SK-N-SH (cell line): ENCODE measurements at regions not wholly inside any gene's neighbourhood (a gene's known extent, or its start where the extent isn't known, plus 50 kb on each side); places are given as distances from the start of the nearest gene placed in this dataset.
A peak's percentile ranks its signal among the peaks of the same experiment; 100 is the strongest.

Experiments
- CTCF ChIA-PET: fragments of 300-600, 350-600 bp; formaldehyde crosslinking; extraction: SDS; loops from one replicate; lab custom pipeline; 2021; lab: Yijun Ruan, JAX
- POLR2A ChIA-PET: fragments of 350-600 bp; sonication (Branson Sonifier 250); formaldehyde crosslinking; extraction: SDS; loops from one replicate; lab custom pipeline; 2020; ENCODE audit warnings: antibody characterized with exemption, inconsistent platforms; lab: Yijun Ruan, JAX
- DNase-seq: peaks from one replicate; pipeline ENCODE4 v3.0.0; 2012
- H2AFZ ChIP-seq: fragments of 200-600 bp; sonication (generic); 2 replicates; pipeline ENCODE4 v1.8.1; 2016; ENCODE audit warnings: antibody characterized with exemption, mild to moderate bottlenecking, low read depth
- H3F3A ChIP-seq: fragments of 200-600 bp; sonication (generic); replicated peaks from 2 replicates; pipeline ENCODE3; 2016; ENCODE audit warnings: antibody characterized with exemption, mild to moderate bottlenecking; ENCODE audit not compliant: insufficient read depth
- H3K27ac ChIP-seq, 2 experiments: fragments of 200-500 bp in 1 of 2; fragments of 200-600 bp in 1 of 2; sonication (Bioruptor generic) in 1 of 2; sonication (generic), shearing (Covaris generic) in 1 of 2; 2 replicates each; pipeline versions ENCODE4 v1.5.1 to v1.6.1; 2014 to 2016; ENCODE audit warnings: low read depth in 2 of 2, inconsistent platforms in 1 of 2, low read length in 1 of 2, mild to moderate bottlenecking in 1 of 2, mixed read lengths in 1 of 2
- H3K27me3 ChIP-seq: fragments of 200-600 bp; sonication (generic), shearing (Covaris generic); 2 replicates; pipeline ENCODE4 v1.6.1; 2016; ENCODE audit warnings: mixed run types; ENCODE audit not compliant: insufficient read depth
- H3K36me3 ChIP-seq, 2 experiments: fragments of 200-500 bp in 1 of 2; fragments of 200-600 bp in 1 of 2; sonication (Bioruptor generic) in 1 of 2; sonication (generic) in 1 of 2; replicated peaks in 1 of 2; 2 replicates each; pipeline versions ENCODE3 to v1.5.1; 2014 to 2016; ENCODE audit warnings: low read length in 1 of 2, mild to moderate bottlenecking in 1 of 2; ENCODE audit not compliant: insufficient read depth in 2 of 2, control insufficient read depth in 1 of 2
- H3K4me1 ChIP-seq, 2 experiments: fragments of 200-500 bp in 1 of 2; fragments of 200-600 bp in 1 of 2; sonication (Bioruptor generic) in 1 of 2; sonication (generic), shearing (Covaris generic) in 1 of 2; 2 replicates each; pipeline versions ENCODE4 v1.5.1 to v1.6.1; 2014 to 2016; ENCODE audit warnings: low read depth in 1 of 2, low read length in 1 of 2, mixed run types in 1 of 2; ENCODE audit not compliant: insufficient read depth in 2 of 2, control insufficient read depth in 1 of 2
- H3K4me2 ChIP-seq: fragments of 200-600 bp; sonication (generic), shearing (Covaris generic); 2 replicates; pipeline ENCODE4 v1.6.1; 2017; ENCODE audit warnings: mixed run types
- H3K4me3 ChIP-seq, 2 experiments: fragments of 200-500 bp in 1 of 2; fragments of 200-600 bp in 1 of 2; sonication (Bioruptor generic) in 1 of 2; sonication (generic), shearing (Covaris generic) in 1 of 2; 2 replicates each; pipeline versions ENCODE4 v1.5.1 to v1.8.1; 2014 to 2016; ENCODE audit warnings: low read depth in 2 of 2, inconsistent platforms in 1 of 2, low read length in 1 of 2, mild to moderate bottlenecking in 1 of 2, mixed read lengths in 1 of 2, moderate library complexity in 1 of 2
- H3K79me2 ChIP-seq: fragments of 200-600 bp; sonication (generic); 2 replicates; pipeline ENCODE4 v1.8.1; 2017; ENCODE audit warnings: mild to moderate bottlenecking; ENCODE audit not compliant: insufficient read depth
- H3K9ac ChIP-seq: fragments of 200-600 bp; sonication (generic); 2 replicates; pipeline ENCODE4 v1.6.1; 2017; ENCODE audit warnings: mixed run types
- H3K9me2 ChIP-seq: fragments of 200-600 bp; sonication (generic); 2 replicates; pipeline ENCODE4 v1.6.1; 2017; ENCODE audit warnings: mixed run types
- H3K9me3 ChIP-seq: fragments of 200-600 bp; sonication (generic); 2 replicates; pipeline ENCODE4 v1.6.1; 2017; ENCODE audit warnings: mixed run types, mild to moderate bottlenecking, moderate library complexity
- H4K20me1 ChIP-seq: fragments of 200-600 bp; sonication (generic); 2 replicates; pipeline ENCODE4 v1.6.1; 2017; ENCODE audit warnings: mild to moderate bottlenecking, mixed run types; ENCODE audit not compliant: insufficient read depth
- CHD2 ChIP-seq: fragments of 150-350 bp; IDR thresholded peaks from 2 replicates; pipeline ENCODE4 v1.6.1; 2018; ENCODE audit warnings: low read length; ENCODE audit not compliant: partially characterized antibody
- ELF1 ChIP-seq: IDR thresholded peaks from 2 replicates; pipeline ENCODE4 v1.4.0; 2012
- FOSL2 ChIP-seq: IDR thresholded peaks from 2 replicates; pipeline ENCODE4 v1.4.0; 2012; ENCODE audit warnings: low read depth, mild to moderate bottlenecking, moderate library complexity, borderline replicate concordance
- JUND ChIP-seq: IDR thresholded peaks from 2 replicates; pipeline ENCODE4 v1.4.0; 2012
- MEF2A ChIP-seq: IDR thresholded peaks from 2 replicates; pipeline ENCODE4 v1.4.0; 2012; ENCODE audit warnings: low read depth, borderline replicate concordance
- MXI1 ChIP-seq: IDR thresholded peaks from 2 replicates; pipeline ENCODE4 v1.6.1; 2012; ENCODE audit warnings: mild to moderate bottlenecking, low read depth, low read length, improper control_type of control experiment
- NFIC ChIP-seq: IDR thresholded peaks from 2 replicates; pipeline ENCODE4 v1.4.0; 2012; ENCODE audit warnings: borderline replicate concordance
- RAD21 ChIP-seq: IDR thresholded peaks from 2 replicates; pipeline ENCODE4 v1.6.1; 2012; ENCODE audit warnings: mild to moderate bottlenecking, low read length
- RCOR1 ChIP-seq: fragments of 150-350 bp; IDR thresholded peaks from 2 replicates; pipeline ENCODE4 v1.6.1; 2017; ENCODE audit warnings: antibody characterized with exemption, low read length
- RFX5 ChIP-seq: IDR thresholded peaks from 2 replicates; pipeline ENCODE4 v1.6.1; 2012; ENCODE audit warnings: mild to moderate bottlenecking, improper control_type of control experiment, low read length
- RXRA ChIP-seq: IDR thresholded peaks from 2 replicates; pipeline ENCODE4 v1.4.0; 2012; ENCODE audit warnings: low read depth, mild to moderate bottlenecking, borderline replicate concordance
- SMC3 ChIP-seq: IDR thresholded peaks from 2 replicates; pipeline ENCODE4 v1.6.1; 2012; ENCODE audit warnings: low read depth, low read length, improper control_type of control experiment
- TAF1 ChIP-seq: IDR thresholded peaks from 2 replicates; pipeline ENCODE4 v1.6.1; 2012; ENCODE audit warnings: low read depth, mild to moderate bottlenecking, low read length, moderate library complexity, borderline replicate concordance
- WGBS: methylation state at CpG from one replicate; pipeline ENCODE4 v1.1.6; 2017; ENCODE audit warnings: low lambda C conversion rate; 5-methylcytosine and 5-hydroxymethylcytosine counted together
- TF ChIP-seq, protein P1 (sequence below): fragments of 150-350 bp; IDR thresholded peaks from 2 replicates; pipeline ENCODE4 v1.6.1; 2017; ENCODE audit warnings: antibody characterized with exemption, low read length, low read depth, borderline replicate concordance
- TF ChIP-seq, protein P2 (sequence below): fragments of 200-600 bp; sonication (generic); IDR thresholded peaks from 2 replicates; pipeline ENCODE4 v1.6.1; 2017; ENCODE audit warnings: antibody characterized with exemption, mild to moderate bottlenecking, moderate library complexity
- TF ChIP-seq, protein P3 (sequence below): IDR thresholded peaks from 2 replicates; pipeline ENCODE4; 2012
- TF ChIP-seq, protein P4 (sequence below): fragments of 150-350 bp; IDR thresholded peaks from 2 replicates; pipeline ENCODE4 v1.6.1; 2016; ENCODE audit warnings: mild to moderate bottlenecking, low read depth, low read length
- TF ChIP-seq, protein P5 (sequence below): IDR thresholded peaks from 2 replicates; pipeline ENCODE4 v1.4.0; 2012; ENCODE audit warnings: low read depth, borderline replicate concordance

DNA sequence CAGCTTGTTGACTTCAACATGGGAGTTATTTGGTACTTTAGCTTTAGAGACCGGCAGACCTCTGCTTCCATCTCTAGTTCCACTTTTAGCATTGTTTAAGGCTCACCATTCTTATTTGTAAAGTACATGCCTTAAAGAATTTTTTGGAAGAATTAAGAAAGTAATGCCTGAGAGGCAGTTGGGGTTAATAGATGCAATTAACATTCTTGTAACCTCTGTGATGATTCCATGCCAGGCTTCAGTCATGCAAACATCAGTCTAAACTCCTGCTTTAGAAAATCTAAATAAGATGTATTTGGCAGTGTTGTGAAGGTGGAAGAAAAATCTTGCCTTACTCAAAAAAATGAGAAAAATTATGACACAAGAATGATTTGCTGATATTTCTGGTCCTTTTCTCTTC lies 79.9 kb upstream of the UBAC2 start:
- WGBS: 76% methylated on average over 1 of the region's 1 CpG

DNA sequence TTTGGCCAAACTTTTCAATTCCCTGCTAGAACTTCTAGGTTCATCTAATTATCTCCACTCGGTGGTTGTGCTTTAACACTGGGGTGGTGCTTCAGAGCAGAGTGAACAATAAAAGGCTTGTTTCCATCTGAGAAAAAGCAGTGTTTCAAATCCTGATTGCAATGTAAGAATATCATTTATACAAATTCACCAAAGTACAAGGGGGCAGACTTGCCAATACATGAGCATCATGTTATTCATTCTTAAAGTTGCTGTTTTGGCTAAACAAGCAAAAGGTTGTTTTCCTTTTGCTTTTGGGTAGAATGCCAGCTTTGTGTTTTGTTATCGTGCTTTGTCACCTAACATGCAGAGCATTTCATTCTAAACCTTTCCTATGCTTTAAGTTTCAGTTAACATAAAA lies 78.5 kb upstream of the UBAC2 start:
- CTCF ChIA-PET: no interaction called here
- Histone ChIP-seq H3K36me3 (no peaks in the 10 kb centered on the region), H3K9ac (no peak overlapping the region)
- TF ChIP-seq RCOR1: no peak
- TF ChIP-seq, protein P1, sequence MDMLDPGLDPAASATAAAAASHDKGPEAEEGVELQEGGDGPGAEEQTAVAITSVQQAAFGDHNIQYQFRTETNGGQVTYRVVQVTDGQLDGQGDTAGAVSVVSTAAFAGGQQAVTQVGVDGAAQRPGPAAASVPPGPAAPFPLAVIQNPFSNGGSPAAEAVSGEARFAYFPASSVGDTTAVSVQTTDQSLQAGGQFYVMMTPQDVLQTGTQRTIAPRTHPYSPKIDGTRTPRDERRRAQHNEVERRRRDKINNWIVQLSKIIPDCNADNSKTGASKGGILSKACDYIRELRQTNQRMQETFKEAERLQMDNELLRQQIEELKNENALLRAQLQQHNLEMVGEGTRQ: no peak
- no peak for TF ChIP-seq NFIC
- TF ChIP-seq, protein P2, sequence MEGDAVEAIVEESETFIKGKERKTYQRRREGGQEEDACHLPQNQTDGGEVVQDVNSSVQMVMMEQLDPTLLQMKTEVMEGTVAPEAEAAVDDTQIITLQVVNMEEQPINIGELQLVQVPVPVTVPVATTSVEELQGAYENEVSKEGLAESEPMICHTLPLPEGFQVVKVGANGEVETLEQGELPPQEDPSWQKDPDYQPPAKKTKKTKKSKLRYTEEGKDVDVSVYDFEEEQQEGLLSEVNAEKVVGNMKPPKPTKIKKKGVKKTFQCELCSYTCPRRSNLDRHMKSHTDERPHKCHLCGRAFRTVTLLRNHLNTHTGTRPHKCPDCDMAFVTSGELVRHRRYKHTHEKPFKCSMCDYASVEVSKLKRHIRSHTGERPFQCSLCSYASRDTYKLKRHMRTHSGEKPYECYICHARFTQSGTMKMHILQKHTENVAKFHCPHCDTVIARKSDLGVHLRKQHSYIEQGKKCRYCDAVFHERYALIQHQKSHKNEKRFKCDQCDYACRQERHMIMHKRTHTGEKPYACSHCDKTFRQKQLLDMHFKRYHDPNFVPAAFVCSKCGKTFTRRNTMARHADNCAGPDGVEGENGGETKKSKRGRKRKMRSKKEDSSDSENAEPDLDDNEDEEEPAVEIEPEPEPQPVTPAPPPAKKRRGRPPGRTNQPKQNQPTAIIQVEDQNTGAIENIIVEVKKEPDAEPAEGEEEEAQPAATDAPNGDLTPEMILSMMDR: no peak
- TF ChIP-seq JUND: no peak
- no peak for TF ChIP-seq RAD21
- TF ChIP-seq MXI1: no peak
- TF ChIP-seq ELF1: no peak
- TF ChIP-seq, protein P3, sequence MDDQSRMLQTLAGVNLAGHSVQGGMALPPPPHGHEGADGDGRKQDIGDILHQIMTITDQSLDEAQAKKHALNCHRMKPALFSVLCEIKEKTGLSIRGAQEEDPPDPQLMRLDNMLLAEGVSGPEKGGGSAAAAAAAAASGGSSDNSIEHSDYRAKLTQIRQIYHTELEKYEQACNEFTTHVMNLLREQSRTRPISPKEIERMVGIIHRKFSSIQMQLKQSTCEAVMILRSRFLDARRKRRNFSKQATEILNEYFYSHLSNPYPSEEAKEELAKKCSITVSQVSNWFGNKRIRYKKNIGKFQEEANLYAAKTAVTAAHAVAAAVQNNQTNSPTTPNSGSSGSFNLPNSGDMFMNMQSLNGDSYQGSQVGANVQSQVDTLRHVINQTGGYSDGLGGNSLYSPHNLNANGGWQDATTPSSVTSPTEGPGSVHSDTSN: no peak

More for the DNA sequence above, 79.9 kb upstream of the UBAC2 start:
- Histone ChIP-seq H3K4me1 (0 out of 4 replicates have a peak, but pooled peaks cover 0 to 5% of the 10 kb centered on the region in 2 experiments), H3K4me3 (no peak overlapping the region), H4K20me1 (no peaks in the 10 kb centered on the region), H3K27me3 (no peaks in the 10 kb centered on the region), H3K27ac (no peak overlapping the region), H3K79me2 (no peaks in the 10 kb centered on the region), H2AFZ (no peak overlapping the region), H3K9me2 (no peaks in the 10 kb centered on the region), H3K36me3 (no peaks in the 10 kb centered on the region), H3K4me2 (no peak overlapping the region), H3K9me3 (no peaks in the 10 kb centered on the region), H3K9ac (no peak overlapping the region), H3F3A (no peaks in the 10 kb centered on the region)
- TF ChIP-seq, protein P1: no peak
- TF ChIP-seq, protein P2: no peak
- TF ChIP-seq MEF2A (no peak), TAF1 (no peak), RAD21 (no peak), CHD2 (no peak), FOSL2 (no peak), RXRA (no peak), RCOR1 (no peak), RFX5 (no peak), SMC3 (no peak)
- TF ChIP-seq, protein P4, sequence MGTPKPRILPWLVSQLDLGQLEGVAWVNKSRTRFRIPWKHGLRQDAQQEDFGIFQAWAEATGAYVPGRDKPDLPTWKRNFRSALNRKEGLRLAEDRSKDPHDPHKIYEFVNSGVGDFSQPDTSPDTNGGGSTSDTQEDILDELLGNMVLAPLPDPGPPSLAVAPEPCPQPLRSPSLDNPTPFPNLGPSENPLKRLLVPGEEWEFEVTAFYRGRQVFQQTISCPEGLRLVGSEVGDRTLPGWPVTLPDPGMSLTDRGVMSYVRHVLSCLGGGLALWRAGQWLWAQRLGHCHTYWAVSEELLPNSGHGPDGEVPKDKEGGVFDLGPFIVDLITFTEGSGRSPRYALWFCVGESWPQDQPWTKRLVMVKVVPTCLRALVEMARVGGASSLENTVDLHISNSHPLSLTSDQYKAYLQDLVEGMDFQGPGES: no peak
- TF ChIP-seq, protein P5, sequence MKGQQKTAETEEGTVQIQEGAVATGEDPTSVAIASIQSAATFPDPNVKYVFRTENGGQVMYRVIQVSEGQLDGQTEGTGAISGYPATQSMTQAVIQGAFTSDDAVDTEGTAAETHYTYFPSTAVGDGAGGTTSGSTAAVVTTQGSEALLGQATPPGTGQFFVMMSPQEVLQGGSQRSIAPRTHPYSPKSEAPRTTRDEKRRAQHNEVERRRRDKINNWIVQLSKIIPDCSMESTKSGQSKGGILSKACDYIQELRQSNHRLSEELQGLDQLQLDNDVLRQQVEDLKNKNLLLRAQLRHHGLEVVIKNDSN: no peak
- ChIA-PET POLR2A (no interaction called here), CTCF (no interaction called here)
- DNase-seq: no peak

More for the DNA sequence above, 78.5 kb upstream of the UBAC2 start:
- no peaks in the 10 kb centered on the region for H3F3A ChIP-seq
- H3K4me1 ChIP-seq: 0 out of 4 replicates have a peak, but pooled peaks cover 0 to 5% of the 10 kb centered on the region in 2 experiments
- H2AFZ ChIP-seq: 0 out of 2 replicates have a peak overlapping the region, but pooled peaks have one; percentile 2
- H3K27ac ChIP-seq: no peak overlapping the region
- H3K27me3 ChIP-seq: no peaks in the 10 kb centered on the region
- no peaks in the 10 kb centered on the region for H3K79me2 ChIP-seq
- no peaks in the 10 kb centered on the region for H3K9me3 ChIP-seq
- H3K4me2 ChIP-seq: no peak overlapping the region
- no peaks in the 10 kb centered on the region for H4K20me1 ChIP-seq
- no peak for DNase-seq
- H3K9me2 ChIP-seq: no peaks in the 10 kb centered on the region
- WGBS: 84% methylated on average over 2 of the region's 2 CpGs
- POLR2A ChIA-PET: no interaction called here
- no peak overlapping the region for H3K4me3 ChIP-seq
